ENCODE measurements at regions not wholly inside any gene's neighbourhood (a gene's known extent, or its start where the extent isn't known, plus 50 kb on each side); places are given as distances from the start of the nearest gene placed in this dataset.

GRCh38 chr3:46086986-46087385 is 59.7 kb upstream of the XCR1 start:
- ATAC-seq (no peak), DNase-seq (ENCODE audit: low spot score) (no peak)
- CTCF ChIA-PET = interaction anchor here (0.8 to 2.7 kb wide), 5 partner anchors 8 to 291 kb away, joined by 3 to 8 read pairs (median 5); partner anchors contain the start of gene CCR1
- Mint-ChIP-seq H3K27me3 (ENCODE audit: low read depth) (no peaks in the 10 kb centered on the region; the same call in 1 of the 2 replicates), H3K4me3 (no peak overlapping the region), H3K4me1 (peaks cover 3% of the 10 kb centered on the region; the same call in 1 of the 2 replicates), H3K9me3 (no peaks in the 10 kb centered on the region), H3K36me3 (no peaks in the 10 kb centered on the region), H3K27ac (no peak overlapping the region)
- TF ChIP-seq AFF4 (CRISPR knock-in tag; IDR thresholded peaks at IDR 0.05; ENCODE audit: borderline replicate concordance) = no peak
- TF ChIP-seq, protein P1, sequence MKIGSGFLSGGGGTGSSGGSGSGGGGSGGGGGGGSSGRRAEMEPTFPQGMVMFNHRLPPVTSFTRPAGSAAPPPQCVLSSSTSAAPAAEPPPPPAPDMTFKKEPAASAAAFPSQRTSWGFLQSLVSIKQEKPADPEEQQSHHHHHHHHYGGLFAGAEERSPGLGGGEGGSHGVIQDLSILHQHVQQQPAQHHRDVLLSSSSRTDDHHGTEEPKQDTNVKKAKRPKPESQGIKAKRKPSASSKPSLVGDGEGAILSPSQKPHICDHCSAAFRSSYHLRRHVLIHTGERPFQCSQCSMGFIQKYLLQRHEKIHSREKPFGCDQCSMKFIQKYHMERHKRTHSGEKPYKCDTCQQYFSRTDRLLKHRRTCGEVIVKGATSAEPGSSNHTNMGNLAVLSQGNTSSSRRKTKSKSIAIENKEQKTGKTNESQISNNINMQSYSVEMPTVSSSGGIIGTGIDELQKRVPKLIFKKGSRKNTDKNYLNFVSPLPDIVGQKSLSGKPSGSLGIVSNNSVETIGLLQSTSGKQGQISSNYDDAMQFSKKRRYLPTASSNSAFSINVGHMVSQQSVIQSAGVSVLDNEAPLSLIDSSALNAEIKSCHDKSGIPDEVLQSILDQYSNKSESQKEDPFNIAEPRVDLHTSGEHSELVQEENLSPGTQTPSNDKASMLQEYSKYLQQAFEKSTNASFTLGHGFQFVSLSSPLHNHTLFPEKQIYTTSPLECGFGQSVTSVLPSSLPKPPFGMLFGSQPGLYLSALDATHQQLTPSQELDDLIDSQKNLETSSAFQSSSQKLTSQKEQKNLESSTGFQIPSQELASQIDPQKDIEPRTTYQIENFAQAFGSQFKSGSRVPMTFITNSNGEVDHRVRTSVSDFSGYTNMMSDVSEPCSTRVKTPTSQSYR (CRISPR knock-in tag; IDR thresholded peaks at IDR 0.05) = no peak
- POLR2A ChIA-PET = no interaction called here

GRCh38 chr3:46086083-46086437 is 58.8 kb upstream of the XCR1 start:
- no peak for ATAC-seq
- Mint-ChIP-seq H3K4me3 (no peak overlapping the region), H3K4me1 (peaks cover 3% of the 10 kb centered on the region; the same call in 1 of the 2 replicates), H3K9me3 (no peaks in the 10 kb centered on the region), H3K27ac (no peak overlapping the region), H3K27me3 (ENCODE audit: low read depth) (no peaks in the 10 kb centered on the region; the same call in 1 of the 2 replicates), H3K36me3 (no peaks in the 10 kb centered on the region)
- ChIA-PET POLR2A (no interaction called here), CTCF (interaction anchor here (4.7 kb wide), 1 partner anchor 147 kb away, joined by 18 read pairs; no protein-coding TSS in a partner anchor)
- DNase-seq (ENCODE audit: low spot score) = no peak
- no peak for TF ChIP-seq OVOL2 (CRISPR knock-in tag; IDR thresholded peaks at IDR 0.05; ENCODE audit: borderline replicate concordance)
- TF ChIP-seq CBFB (CRISPR knock-in tag; IDR thresholded peaks at IDR 0.05; ENCODE audit: low read depth) = no peak
- no peak for TF ChIP-seq ZNF317 (CRISPR knock-in tag; IDR thresholded peaks at IDR 0.05; ENCODE audit: borderline replicate concordance, low read depth)
- TF ChIP-seq, protein P2, sequence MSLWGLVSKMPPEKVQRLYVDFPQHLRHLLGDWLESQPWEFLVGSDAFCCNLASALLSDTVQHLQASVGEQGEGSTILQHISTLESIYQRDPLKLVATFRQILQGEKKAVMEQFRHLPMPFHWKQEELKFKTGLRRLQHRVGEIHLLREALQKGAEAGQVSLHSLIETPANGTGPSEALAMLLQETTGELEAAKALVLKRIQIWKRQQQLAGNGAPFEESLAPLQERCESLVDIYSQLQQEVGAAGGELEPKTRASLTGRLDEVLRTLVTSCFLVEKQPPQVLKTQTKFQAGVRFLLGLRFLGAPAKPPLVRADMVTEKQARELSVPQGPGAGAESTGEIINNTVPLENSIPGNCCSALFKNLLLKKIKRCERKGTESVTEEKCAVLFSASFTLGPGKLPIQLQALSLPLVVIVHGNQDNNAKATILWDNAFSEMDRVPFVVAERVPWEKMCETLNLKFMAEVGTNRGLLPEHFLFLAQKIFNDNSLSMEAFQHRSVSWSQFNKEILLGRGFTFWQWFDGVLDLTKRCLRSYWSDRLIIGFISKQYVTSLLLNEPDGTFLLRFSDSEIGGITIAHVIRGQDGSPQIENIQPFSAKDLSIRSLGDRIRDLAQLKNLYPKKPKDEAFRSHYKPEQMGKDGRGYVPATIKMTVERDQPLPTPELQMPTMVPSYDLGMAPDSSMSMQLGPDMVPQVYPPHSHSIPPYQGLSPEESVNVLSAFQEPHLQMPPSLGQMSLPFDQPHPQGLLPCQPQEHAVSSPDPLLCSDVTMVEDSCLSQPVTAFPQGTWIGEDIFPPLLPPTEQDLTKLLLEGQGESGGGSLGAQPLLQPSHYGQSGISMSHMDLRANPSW (CRISPR knock-in tag; conservative IDR thresholded peaks at IDR 0.05; ENCODE audit: low read depth) = no peak
- no peak for TF ChIP-seq ZNF532 (CRISPR knock-in tag; IDR thresholded peaks at IDR 0.05; ENCODE audit: borderline replicate concordance)
- TF ChIP-seq RELA (CRISPR knock-in tag; IDR thresholded peaks at IDR 0.05; ENCODE audit: borderline replicate concordance) = no peak
- TF ChIP-seq ZNF423 (CRISPR knock-in tag; IDR thresholded peaks at IDR 0.05) = no peak
- TF ChIP-seq CDX4 (CRISPR knock-in tag; IDR thresholded peaks at IDR 0.05; ENCODE audit: borderline replicate concordance) = no peak
- no peak for TF ChIP-seq NFYB (CRISPR knock-in tag; conservative IDR thresholded peaks at IDR 0.05; ENCODE audit: low read depth)
- no peak for TF ChIP-seq FOXJ3 (CRISPR knock-in tag; IDR thresholded peaks at IDR 0.05; ENCODE audit: borderline replicate concordance)
- TF ChIP-seq MYBL2 (CRISPR knock-in tag; IDR thresholded peaks at IDR 0.05) = no peak
- TF ChIP-seq NFATC4 (CRISPR knock-in tag; IDR thresholded peaks at IDR 0.05) = no peak
- TF ChIP-seq NR3C1 (CRISPR knock-in tag; conservative IDR thresholded peaks at IDR 0.05; ENCODE audit: low read depth) = no peak
